Panc1 (cell line): ENCODE measurements at regions not wholly inside any gene's neighbourhood (a gene's known extent, or its start where the extent isn't known, plus 50 kb on each side); places are given as distances from the start of the nearest gene placed in this dataset.

ENCODE experiments used
- ATAC-seq: fragments of 200-7000 bp; cut with Tn5 transposase; 2 replicates; pipeline ENCODE4 v1.9.1; 2020; ENCODE audit warnings: mild to moderate bottlenecking, moderate library complexity
- BruUV-seq: library from RNA; stranded (reverse); fragments of 400-500 nt; replicated peaks from 2 replicates; lab custom pipeline; 2021; lab: Mats Ljungman, UMichigan
- CTCF ChIA-PET: fragments of 300-600 bp; sonication (Branson Sonifier 250); formaldehyde crosslinking; loops from one replicate; lab custom pipeline; 2022; ENCODE audit warnings: antibody characterized with exemption; lab: Charles Lee
- POLR2A ChIA-PET: fragments of 300-600 bp; sonication (Branson Sonifier 250); formaldehyde crosslinking; loops from one replicate; lab custom pipeline; 2022; ENCODE audit warnings: antibody characterized with exemption; lab: Charles Lee
- DNase-seq: peaks from one replicate; pipeline ENCODE4 v3.0.0-alpha.2; 2010; ENCODE audit warnings: low read depth, low spot score
- H3K27ac ChIP-seq: 2 replicates; pipeline ENCODE4 v1.5.1; 2011; ENCODE audit warnings: mild to moderate bottlenecking, low read length, inconsistent platforms
- H3K27me3 ChIP-seq: fragments of 200-500 bp; sonication (Bioruptor generic); 2 replicates; pipeline ENCODE4 v1.6.0; 2014; ENCODE audit warnings: low read length, inconsistent platforms; ENCODE audit not compliant: control insufficient read depth, insufficient read depth
- H3K36me3 ChIP-seq: fragments of 200-500 bp; sonication (Bioruptor generic); 2 replicates; pipeline ENCODE4 v1.5.1; 2014; ENCODE audit warnings: inconsistent platforms, mild to moderate bottlenecking, low read length, moderate library complexity; ENCODE audit not compliant: control insufficient read depth, insufficient read depth
- H3K4me1 ChIP-seq: 2 replicates; pipeline ENCODE4 v1.5.1; 2011; ENCODE audit warnings: inconsistent platforms, mild to moderate bottlenecking, low read length, moderate library complexity; ENCODE audit not compliant: control insufficient read depth, insufficient read depth
- H3K4me3 ChIP-seq, 2 experiments: 2 replicates each; pipeline ENCODE4 v1.5.1; 2011 to 2012; ENCODE audit warnings: low read depth in 2 of 2, low read length in 2 of 2, mild to moderate bottlenecking in 2 of 2, inconsistent platforms in 1 of 2, moderate library complexity in 1 of 2
- H3K9me3 ChIP-seq: fragments of 200-500 bp; sonication (Bioruptor generic); 2 replicates; pipeline ENCODE4 v1.5.1; 2014; ENCODE audit warnings: low read depth, mild to moderate bottlenecking, inconsistent platforms, low read length, moderate library complexity; ENCODE audit not compliant: control insufficient read depth, insufficient read depth
- POLR2AphosphoS5 ChIP-seq: IDR thresholded peaks from 2 replicates; pipeline ENCODE4 v1.6.1; 2012; ENCODE audit warnings: mild to moderate bottlenecking, low read depth, low read length, moderate library complexity
- REST ChIP-seq, 2 experiments: IDR thresholded peaks; 2 replicates each; pipeline ENCODE4 v1.6.1; 2011 to 2012; ENCODE audit warnings: low read depth in 2 of 2, control low read depth in 1 of 2, low read length in 1 of 2, mild to moderate bottlenecking in 1 of 2, moderate library complexity in 1 of 2; ENCODE audit not compliant: insufficient read depth in 1 of 2
- SIN3A ChIP-seq: IDR thresholded peaks from 2 replicates; pipeline ENCODE4 v1.6.1; 2012; ENCODE audit warnings: low read depth, mild to moderate bottlenecking, low read length, moderate library complexity, borderline replicate concordance; ENCODE audit not compliant: insufficient read depth
- TCF7L2 ChIP-seq: IDR thresholded peaks from 2 replicates; pipeline ENCODE4 v1.6.1; 2011; ENCODE audit warnings: mild to moderate bottlenecking, low read depth, low read length, inconsistent platforms
- in situ Hi-C: cut with HindIII; loops from 2 replicates; pipeline ENCODE4 v1.10.0; 2016; ENCODE audit warnings: low sequenced_read_pairs, low pct_unique_long_range_greater_than_20kb
- intact Hi-C: fragments of 100-400 bp; cut with micrococcal nuclease; formaldehyde crosslinking; loops from one replicate; pipeline ENCODE4 v1.10.0; 2022; ENCODE audit not compliant: unreplicated experiment
- TF ChIP-seq, protein P1 (sequence below): fragments of 450-650 bp; IDR thresholded peaks from 2 replicates; pipeline ENCODE4 v1.5.1; 2017; ENCODE audit warnings: mild to moderate bottlenecking

GRCh38 chr19:27993619-27994570, 1219.1 kb downstream of the UQCRFS1 start:
- ChIA-PET POLR2A (no interaction called here), CTCF (no interaction called here)
- TF ChIP-seq POLR2AphosphoS5 (no peak), SIN3A (no peak), REST (IDR thresholded peaks at IDR 0.05; ENCODE audit: insufficient read depth in 1 of 2, low read depth in 2 of 2, low read length in 1 of 2) (no peak), TCF7L2 (no peak)
- TF ChIP-seq, protein P1, sequence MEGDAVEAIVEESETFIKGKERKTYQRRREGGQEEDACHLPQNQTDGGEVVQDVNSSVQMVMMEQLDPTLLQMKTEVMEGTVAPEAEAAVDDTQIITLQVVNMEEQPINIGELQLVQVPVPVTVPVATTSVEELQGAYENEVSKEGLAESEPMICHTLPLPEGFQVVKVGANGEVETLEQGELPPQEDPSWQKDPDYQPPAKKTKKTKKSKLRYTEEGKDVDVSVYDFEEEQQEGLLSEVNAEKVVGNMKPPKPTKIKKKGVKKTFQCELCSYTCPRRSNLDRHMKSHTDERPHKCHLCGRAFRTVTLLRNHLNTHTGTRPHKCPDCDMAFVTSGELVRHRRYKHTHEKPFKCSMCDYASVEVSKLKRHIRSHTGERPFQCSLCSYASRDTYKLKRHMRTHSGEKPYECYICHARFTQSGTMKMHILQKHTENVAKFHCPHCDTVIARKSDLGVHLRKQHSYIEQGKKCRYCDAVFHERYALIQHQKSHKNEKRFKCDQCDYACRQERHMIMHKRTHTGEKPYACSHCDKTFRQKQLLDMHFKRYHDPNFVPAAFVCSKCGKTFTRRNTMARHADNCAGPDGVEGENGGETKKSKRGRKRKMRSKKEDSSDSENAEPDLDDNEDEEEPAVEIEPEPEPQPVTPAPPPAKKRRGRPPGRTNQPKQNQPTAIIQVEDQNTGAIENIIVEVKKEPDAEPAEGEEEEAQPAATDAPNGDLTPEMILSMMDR: no peak
- Histone ChIP-seq H3K27me3 (no peaks in the 10 kb centered on the region), H3K4me3 (no peak overlapping the region), H3K9me3 (no peaks in the 10 kb centered on the region), H3K4me1 (no peaks in the 10 kb centered on the region), H3K36me3 (no peaks in the 10 kb centered on the region), H3K27ac (no peak overlapping the region)
- DNase-seq: no peak
- BruUV-seq: no TSS peak
- intact Hi-C loops: no loop called here
- ATAC-seq: no peak
- in situ Hi-C loops: no loop called here

GRCh38 chr19:27986299-27986698, 1226.7 kb downstream of the UQCRFS1 start:
- ATAC-seq: no peak
- intact Hi-C loops: no loop called here
- no peak overlapping the region for H3K27ac ChIP-seq
- TF ChIP-seq POLR2AphosphoS5 (no peak), TCF7L2 (no peak), REST (IDR thresholded peaks at IDR 0.05; ENCODE audit: insufficient read depth in 1 of 2, low read depth in 2 of 2, low read length in 1 of 2) (no peak), SIN3A (no peak)
- TF ChIP-seq, protein P1: no peak
- H3K27me3 ChIP-seq: no peaks in the 10 kb centered on the region
- ChIA-PET POLR2A (no interaction called here), CTCF (no interaction called here)
- no peak for DNase-seq
- BruUV-seq: no TSS peak
- H3K4me1 ChIP-seq: no peaks in the 10 kb centered on the region
- no peaks in the 10 kb centered on the region for H3K9me3 ChIP-seq
- H3K4me3 ChIP-seq: no peak overlapping the region
- no peaks in the 10 kb centered on the region for H3K36me3 ChIP-seq
- in situ Hi-C loops: no loop called here
